Suprapubic skin (tissue), 4 donors: ENCODE measurements at regions not wholly inside any gene's neighbourhood (a gene's known extent, or its start where the extent isn't known, plus 50 kb on each side); places are given as distances from the start of the nearest gene placed in this dataset.

ENCODE experiments used
- DNase-seq, 2 donors: peaks; one replicate each; pipeline ENCODE4 v3.0.0-alpha.2; 2019; ENCODE audit warnings: low spot score in 2 of 2
- H3K27ac ChIP-seq: fragments of 200-600 bp; sonication (generic); one replicate; pipeline ENCODE4 v1.5.1; 2019
- H3K27me3 ChIP-seq: fragments of 200-600 bp; sonication (generic); one replicate; pipeline ENCODE4 v1.5.1; 2019
- H3K36me3 ChIP-seq: fragments of 200-600 bp; sonication (generic); one replicate; pipeline ENCODE4 v1.5.1; 2019
- H3K4me1 ChIP-seq: fragments of 200-600 bp; sonication (generic); one replicate; pipeline ENCODE4 v1.5.1; 2019
- H3K4me3 ChIP-seq: fragments of 200-600 bp; sonication (generic); one replicate; pipeline ENCODE4 v1.5.1; 2019; ENCODE audit warnings: mild to moderate bottlenecking
- H3K9me3 ChIP-seq: fragments of 200-600 bp; sonication (generic); one replicate; pipeline ENCODE4 v1.5.1; 2019
- CTCF ChIP-seq, 2 donors: fragments of 200-600 bp in 1 of 2; fragments of 450-650 bp in 1 of 2; sonication (generic) in 1 of 2; IDR thresholded peaks; one replicate each; pipeline ENCODE4 v1.5.1; 2016 to 2019; ENCODE audit warnings: antibody characterized with exemption in 2 of 2, mild to moderate bottlenecking in 1 of 2, moderate library complexity in 1 of 2
- EP300 ChIP-seq: sonication (generic); formaldehyde crosslinking; IDR thresholded peaks from one replicate; pipeline ENCODE4 v1.6.1; 2017; ENCODE audit warnings: antibody characterized with exemption
- POLR2A ChIP-seq, 2 donors: fragments of 450-650 bp; IDR thresholded peaks; one replicate each; pipeline ENCODE4 v1.6.1; 2017; ENCODE audit warnings: antibody characterized with exemption in 2 of 2, mild to moderate bottlenecking in 2 of 2, moderate library complexity in 2 of 2
- POLR2AphosphoS5 ChIP-seq, 3 donors: sonication (generic); formaldehyde crosslinking; IDR thresholded peaks; one replicate each; pipeline ENCODE4 v1.6.1; 2017; ENCODE audit warnings: antibody characterized with exemption in 3 of 3
- WGBS: methylation state at CpG from one replicate; pipeline ENCODE4 v1.1.5; 2018; 5-methylcytosine and 5-hydroxymethylcytosine counted together

- H3K4me3 ChIP-seq = no peak overlapping the region
- TF ChIP-seq POLR2A (IDR thresholded peaks at IDR 0.05) (no peak), EP300 (no peak), POLR2AphosphoS5 (IDR thresholded peaks at IDR 0.05) (no peak), CTCF (IDR thresholded peaks at IDR 0.05) (no peak)
- no peaks in the 10 kb centered on the region for H3K9me3 ChIP-seq
- WGBS = 85% methylated on average over 1 of the region's 1 CpG
- DNase-seq = no peak
- no peak overlapping the region for H3K27ac ChIP-seq
- no peaks in the 10 kb centered on the region for H3K4me1 ChIP-seq
- H3K27me3 ChIP-seq = no peaks in the 10 kb centered on the region
- H3K36me3 ChIP-seq = no peaks in the 10 kb centered on the region
These were observed 172.8 kb upstream of the ZFP64 start for GRCh38 chr20:52364405-52364804.

GRCh38 chr20:52361650-52362049 is 170.1 kb upstream of the ZFP64 start:
- Histone ChIP-seq H3K9me3 (no peaks in the 10 kb centered on the region), H3K27me3 (peaks cover 7% of the 10 kb centered on the region), H3K36me3 (no peaks in the 10 kb centered on the region), H3K4me1 (no peaks in the 10 kb centered on the region), H3K27ac (no peak overlapping the region), H3K4me3 (no peak overlapping the region)
- no peak for DNase-seq
- 83% methylated on average over 3 of the region's 3 CpGs for WGBS
- TF ChIP-seq POLR2A (IDR thresholded peaks at IDR 0.05) (no peak), EP300 (no peak), POLR2AphosphoS5 (IDR thresholded peaks at IDR 0.05) (no peak), CTCF (IDR thresholded peaks at IDR 0.05) (no peak)

- no peak for DNase-seq
- no peak overlapping the region for H3K4me3 ChIP-seq
- no peaks in the 10 kb centered on the region for H3K4me1 ChIP-seq
- 59% methylated on average over 3 of the region's 3 CpGs for WGBS
- no peaks in the 10 kb centered on the region for H3K36me3 ChIP-seq
- no peak overlapping the region for H3K27ac ChIP-seq
- H3K27me3 ChIP-seq = no peaks in the 10 kb centered on the region
- TF ChIP-seq POLR2AphosphoS5 (IDR thresholded peaks at IDR 0.05) (no peak), POLR2A (IDR thresholded peaks at IDR 0.05) (no peak), CTCF (IDR thresholded peaks at IDR 0.05) (no peak), EP300 (no peak)
- no peaks in the 10 kb centered on the region for H3K9me3 ChIP-seq
These were observed 158.2 kb upstream of the ZFP64 start for GRCh38 chr20:52349806-52350205.

- Histone ChIP-seq H3K27me3 (no peaks in the 10 kb centered on the region), H3K9me3 (no peaks in the 10 kb centered on the region), H3K4me3 (no peak overlapping the region), H3K4me1 (no peaks in the 10 kb centered on the region), H3K27ac (no peak overlapping the region), H3K36me3 (no peaks in the 10 kb centered on the region)
- WGBS = 67% methylated on average over 2 of the region's 2 CpGs
- no peak for TF ChIP-seq EP300
- no peak for TF ChIP-seq POLR2A (IDR thresholded peaks at IDR 0.05)
- TF ChIP-seq CTCF (IDR thresholded peaks at IDR 0.05) = no peak
- no peak for TF ChIP-seq POLR2AphosphoS5 (IDR thresholded peaks at IDR 0.05)
- no peak for DNase-seq
These were observed 156.9 kb upstream of the ZFP64 start for GRCh38 chr20:52348434-52348833.

GRCh38 chr20:52346797-52347196 is 155.2 kb upstream of the ZFP64 start:
- no peaks in the 10 kb centered on the region for H3K36me3 ChIP-seq
- DNase-seq = no peak
- H3K27ac ChIP-seq = no peak overlapping the region
- no peak overlapping the region for H3K4me3 ChIP-seq
- H3K4me1 ChIP-seq = no peaks in the 10 kb centered on the region
- no peaks in the 10 kb centered on the region for H3K27me3 ChIP-seq
- no peaks in the 10 kb centered on the region for H3K9me3 ChIP-seq
- 85% methylated on average over 2 of the region's 2 CpGs for WGBS
- TF ChIP-seq EP300 = no peak
- no peak for TF ChIP-seq POLR2A (IDR thresholded peaks at IDR 0.05)
- TF ChIP-seq CTCF (IDR thresholded peaks at IDR 0.05) = no peak
- TF ChIP-seq POLR2AphosphoS5 (IDR thresholded peaks at IDR 0.05) = no peak
